Neural cell (in vitro differentiated cells): ENCODE measurements at regions not wholly inside any gene's neighbourhood (a gene's known extent, or its start where the extent isn't known, plus 50 kb on each side); places are given as distances from the start of the nearest gene placed in this dataset.

Source experiments
- H2AFZ ChIP-seq: fragments of 200-600, 300-800 bp; sonication (generic), shearing (Covaris generic); 2 replicates; pipeline ENCODE4 v1.6.0; 2014; ENCODE audit warnings: low read depth, mild to moderate bottlenecking, antibody characterized with exemption, low read length, moderate library complexity
- H3F3A ChIP-seq: fragments of 200-600 bp; shearing (Covaris generic); 2 replicates; pipeline ENCODE4 v1.6.1; 2016; ENCODE audit warnings: mild to moderate bottlenecking, moderate library complexity, mixed read lengths, antibody characterized with exemption, low read length; ENCODE audit not compliant: insufficient read depth, poor library complexity, severe bottlenecking
- H3K27ac ChIP-seq: fragments of 200-600, 300-800 bp; sonication (generic), shearing (Covaris generic); 2 replicates; pipeline ENCODE4 v1.5.1; 2014; ENCODE audit warnings: mild to moderate bottlenecking, low read length, moderate library complexity
- H3K27me3 ChIP-seq: fragments of 300-800, 200-600 bp; sonication (generic), shearing (Covaris generic); 2 replicates; pipeline ENCODE4 v1.6.0; 2014; ENCODE audit warnings: mild to moderate bottlenecking, low read depth, low read length, moderate library complexity; ENCODE audit not compliant: insufficient read depth
- H3K36me3 ChIP-seq: fragments of 300-800, 200-600 bp; sonication (generic), shearing (Covaris generic); 2 replicates; pipeline ENCODE4 v1.5.1; 2014; ENCODE audit warnings: mild to moderate bottlenecking, antibody characterized with exemption, low read length, moderate library complexity; ENCODE audit not compliant: insufficient read depth
- H3K4me2 ChIP-seq: fragments of 300-800, 200-600 bp; sonication (generic), shearing (Covaris generic); 2 replicates; pipeline ENCODE4 v1.6.0; 2014; ENCODE audit warnings: mild to moderate bottlenecking, low read length
- H3K4me3 ChIP-seq: fragments of 300-800, 200-600 bp; sonication (generic), shearing (Covaris generic); 2 replicates; pipeline ENCODE4 v1.5.1; 2014; ENCODE audit warnings: mild to moderate bottlenecking, low read length, moderate library complexity
- H3K79me2 ChIP-seq: fragments of 200-600 bp; shearing (Covaris generic); replicated peaks from 2 replicates; pipeline ENCODE4 v1.6.0; 2014; ENCODE audit warnings: mild to moderate bottlenecking, low read length, moderate library complexity; ENCODE audit not compliant: insufficient read depth
- H3K9ac ChIP-seq: fragments of 300-800, 200-600 bp; sonication (generic), shearing (Covaris generic); 2 replicates; pipeline ENCODE4 v1.6.1; 2016; ENCODE audit warnings: mild to moderate bottlenecking, low read length, mixed read lengths
- H3K9me2 ChIP-seq: fragments of 200-600 bp; shearing (Covaris generic); 2 replicates; pipeline ENCODE4 v1.6.1; 2016; ENCODE audit warnings: mild to moderate bottlenecking, low read length, mixed read lengths; ENCODE audit not compliant: insufficient read depth
- H3K9me3 ChIP-seq: fragments of 200-600, 300-800 bp; sonication (generic), shearing (Covaris generic); 2 replicates; pipeline ENCODE4 v1.6.1; 2016; ENCODE audit warnings: mild to moderate bottlenecking, mixed run types, low read length, moderate library complexity, mixed read lengths
- H4K20me1 ChIP-seq: fragments of 200-600 bp; shearing (Covaris generic); 2 replicates; pipeline ENCODE4 v1.6.1; 2016; ENCODE audit warnings: mild to moderate bottlenecking, mixed run types; ENCODE audit not compliant: insufficient read depth
- EP300 ChIP-seq: fragments of 450-650 bp; conservative IDR thresholded peaks from 2 replicates; pipeline ENCODE4 v1.6.1; 2014; ENCODE audit warnings: antibody characterized with exemption, mild to moderate bottlenecking, moderate library complexity; ENCODE audit not compliant: poor library complexity, severe bottlenecking
- EZH2 ChIP-seq: fragments of 200-600, 300-800 bp; shearing (Covaris generic), sonication (generic); IDR thresholded peaks from 2 replicates; pipeline ENCODE4 v1.6.1; 2014; ENCODE audit warnings: antibody characterized with exemption, low read length, borderline replicate concordance, mild to moderate bottlenecking; ENCODE audit not compliant: insufficient read depth, poor library complexity, severe bottlenecking
- MXI1 ChIP-seq: fragments of 450-650 bp; conservative IDR thresholded peaks from 2 replicates; pipeline ENCODE4 v1.6.1; 2014; ENCODE audit warnings: antibody characterized with exemption, mild to moderate bottlenecking; ENCODE audit not compliant: poor library complexity, severe bottlenecking
- POLR2AphosphoS5 ChIP-seq: IDR thresholded peaks from 2 replicates; pipeline ENCODE4 v1.6.1; 2012
- RAD21 ChIP-seq: fragments of 450-650 bp; conservative IDR thresholded peaks from 2 replicates; pipeline ENCODE4 v1.6.1; 2014; ENCODE audit warnings: antibody characterized with exemption, mild to moderate bottlenecking, moderate library complexity
- SMC3 ChIP-seq: fragments of 450-650 bp; conservative IDR thresholded peaks from 2 replicates; pipeline ENCODE4 v1.6.1; 2014; ENCODE audit warnings: antibody characterized with exemption, mild to moderate bottlenecking, moderate library complexity; ENCODE audit not compliant: poor library complexity
- TAF1 ChIP-seq: IDR thresholded peaks from 2 replicates; pipeline ENCODE4 v1.6.1; 2012; ENCODE audit warnings: low read depth
- TF ChIP-seq, protein P1 (sequence below): fragments of 450-650 bp; IDR thresholded peaks from 2 replicates; pipeline ENCODE4 v1.5.1; 2014; ENCODE audit warnings: antibody characterized with exemption, mild to moderate bottlenecking, moderate library complexity; ENCODE audit not compliant: poor library complexity, severe bottlenecking
- TF ChIP-seq, protein P2 (sequence below): IDR thresholded peaks from 2 replicates; pipeline ENCODE4 v1.6.1; 2012; ENCODE audit warnings: borderline replicate concordance

DNA sequence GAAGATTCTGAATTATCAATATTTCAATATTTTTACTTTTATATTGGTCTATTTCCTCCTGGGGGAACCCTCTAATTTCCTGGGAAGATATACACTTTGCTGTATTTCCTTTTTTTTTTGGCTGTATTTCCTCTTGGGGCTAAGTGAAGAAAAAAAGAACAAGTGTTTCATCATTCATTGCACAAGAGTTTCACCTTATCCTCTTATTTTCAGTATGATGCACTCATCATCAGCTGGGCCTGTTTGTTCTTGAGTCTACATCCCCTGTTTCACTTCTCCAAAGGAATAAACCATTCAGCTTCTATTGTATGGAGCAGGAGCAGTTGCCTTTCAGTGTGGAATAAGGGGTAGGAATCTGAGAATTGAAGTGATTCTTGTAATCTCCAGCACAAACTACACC is 210.8 kb downstream of the FAM170A start:
- TF ChIP-seq TAF1 (no peak), MXI1 (no peak), RAD21 (no peak), EZH2 (no peak), SMC3 (no peak), EP300 (no peak), POLR2AphosphoS5 (no peak)
- TF ChIP-seq, protein P1, sequence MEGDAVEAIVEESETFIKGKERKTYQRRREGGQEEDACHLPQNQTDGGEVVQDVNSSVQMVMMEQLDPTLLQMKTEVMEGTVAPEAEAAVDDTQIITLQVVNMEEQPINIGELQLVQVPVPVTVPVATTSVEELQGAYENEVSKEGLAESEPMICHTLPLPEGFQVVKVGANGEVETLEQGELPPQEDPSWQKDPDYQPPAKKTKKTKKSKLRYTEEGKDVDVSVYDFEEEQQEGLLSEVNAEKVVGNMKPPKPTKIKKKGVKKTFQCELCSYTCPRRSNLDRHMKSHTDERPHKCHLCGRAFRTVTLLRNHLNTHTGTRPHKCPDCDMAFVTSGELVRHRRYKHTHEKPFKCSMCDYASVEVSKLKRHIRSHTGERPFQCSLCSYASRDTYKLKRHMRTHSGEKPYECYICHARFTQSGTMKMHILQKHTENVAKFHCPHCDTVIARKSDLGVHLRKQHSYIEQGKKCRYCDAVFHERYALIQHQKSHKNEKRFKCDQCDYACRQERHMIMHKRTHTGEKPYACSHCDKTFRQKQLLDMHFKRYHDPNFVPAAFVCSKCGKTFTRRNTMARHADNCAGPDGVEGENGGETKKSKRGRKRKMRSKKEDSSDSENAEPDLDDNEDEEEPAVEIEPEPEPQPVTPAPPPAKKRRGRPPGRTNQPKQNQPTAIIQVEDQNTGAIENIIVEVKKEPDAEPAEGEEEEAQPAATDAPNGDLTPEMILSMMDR = no peak
- TF ChIP-seq, protein P2, sequence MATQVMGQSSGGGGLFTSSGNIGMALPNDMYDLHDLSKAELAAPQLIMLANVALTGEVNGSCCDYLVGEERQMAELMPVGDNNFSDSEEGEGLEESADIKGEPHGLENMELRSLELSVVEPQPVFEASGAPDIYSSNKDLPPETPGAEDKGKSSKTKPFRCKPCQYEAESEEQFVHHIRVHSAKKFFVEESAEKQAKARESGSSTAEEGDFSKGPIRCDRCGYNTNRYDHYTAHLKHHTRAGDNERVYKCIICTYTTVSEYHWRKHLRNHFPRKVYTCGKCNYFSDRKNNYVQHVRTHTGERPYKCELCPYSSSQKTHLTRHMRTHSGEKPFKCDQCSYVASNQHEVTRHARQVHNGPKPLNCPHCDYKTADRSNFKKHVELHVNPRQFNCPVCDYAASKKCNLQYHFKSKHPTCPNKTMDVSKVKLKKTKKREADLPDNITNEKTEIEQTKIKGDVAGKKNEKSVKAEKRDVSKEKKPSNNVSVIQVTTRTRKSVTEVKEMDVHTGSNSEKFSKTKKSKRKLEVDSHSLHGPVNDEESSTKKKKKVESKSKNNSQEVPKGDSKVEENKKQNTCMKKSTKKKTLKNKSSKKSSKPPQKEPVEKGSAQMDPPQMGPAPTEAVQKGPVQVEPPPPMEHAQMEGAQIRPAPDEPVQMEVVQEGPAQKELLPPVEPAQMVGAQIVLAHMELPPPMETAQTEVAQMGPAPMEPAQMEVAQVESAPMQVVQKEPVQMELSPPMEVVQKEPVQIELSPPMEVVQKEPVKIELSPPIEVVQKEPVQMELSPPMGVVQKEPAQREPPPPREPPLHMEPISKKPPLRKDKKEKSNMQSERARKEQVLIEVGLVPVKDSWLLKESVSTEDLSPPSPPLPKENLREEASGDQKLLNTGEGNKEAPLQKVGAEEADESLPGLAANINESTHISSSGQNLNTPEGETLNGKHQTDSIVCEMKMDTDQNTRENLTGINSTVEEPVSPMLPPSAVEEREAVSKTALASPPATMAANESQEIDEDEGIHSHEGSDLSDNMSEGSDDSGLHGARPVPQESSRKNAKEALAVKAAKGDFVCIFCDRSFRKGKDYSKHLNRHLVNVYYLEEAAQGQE = no peak
- Histone ChIP-seq H3K9me2 (no peaks in the 10 kb centered on the region), H4K20me1 (no peaks in the 10 kb centered on the region), H3K9ac (no peak overlapping the region), H2AFZ (no peak overlapping the region), H3K9me3 (no peaks in the 10 kb centered on the region), H3K4me3 (no peak overlapping the region), H3K27me3 (no peaks in the 10 kb centered on the region), H3K79me2 (no peaks in the 10 kb centered on the region), H3K36me3 (no peaks in the 10 kb centered on the region), H3K4me2 (no peak overlapping the region), H3F3A (no peaks in the 10 kb centered on the region), H3K27ac (no peak overlapping the region)

DNA sequence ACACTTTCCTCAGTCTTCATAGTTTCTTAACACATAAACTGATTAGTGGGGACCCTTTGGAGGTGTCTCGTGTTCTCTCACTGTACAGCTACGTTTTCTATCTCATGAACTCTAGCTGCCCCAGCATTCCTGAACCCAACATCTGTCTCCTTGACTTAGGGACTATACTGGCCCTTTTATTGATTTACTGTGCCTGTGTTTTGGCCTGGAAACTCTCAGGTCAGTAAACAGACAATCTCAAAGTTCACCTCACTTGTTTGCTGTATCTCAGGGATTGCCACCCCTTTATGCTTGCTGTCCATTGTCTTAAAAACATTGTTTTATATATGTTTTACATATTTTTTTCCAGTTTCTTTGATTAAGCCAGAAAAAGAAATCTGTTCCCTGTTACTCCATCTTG is 222.8 kb downstream of the FAM170A start:
- no peaks in the 10 kb centered on the region for H3K36me3 ChIP-seq
- H4K20me1 ChIP-seq = no peaks in the 10 kb centered on the region
- H3K4me2 ChIP-seq = no peak overlapping the region
- H3K79me2 ChIP-seq = no peaks in the 10 kb centered on the region
- H3F3A ChIP-seq = no peaks in the 10 kb centered on the region
- H3K27me3 ChIP-seq = no peaks in the 10 kb centered on the region
- no peak overlapping the region for H3K4me3 ChIP-seq
- H2AFZ ChIP-seq = no peak overlapping the region
- no peaks in the 10 kb centered on the region for H3K9me2 ChIP-seq
- no peak overlapping the region for H3K27ac ChIP-seq
- no peak overlapping the region for H3K9ac ChIP-seq
- no peak for TF ChIP-seq SMC3
- TF ChIP-seq EP300 = no peak
- TF ChIP-seq, protein P1 = no peak
- no peak for TF ChIP-seq RAD21
- TF ChIP-seq, protein P2 = no peak
- no peak for TF ChIP-seq MXI1
- no peak for TF ChIP-seq EZH2
- no peak for TF ChIP-seq POLR2AphosphoS5
- TF ChIP-seq TAF1 = no peak
- H3K9me3 ChIP-seq = no peaks in the 10 kb centered on the region
